Heart left ventricle (tissue), 13 donors: ENCODE measurements at regions not wholly inside any gene's neighbourhood (a gene's known extent, or its start where the extent isn't known, plus 50 kb on each side); places are given as distances from the start of the nearest gene placed in this dataset.

Experiments used
- CTCF ChIP-seq, 12 donors: fragments of 200-600 bp; sonication (generic) in 4 of 12; IDR thresholded peaks; one replicate each; pipeline versions ENCODE4 v1.5.0 to v1.8.0; 2018 to 2022; ENCODE audit warnings: antibody characterized with exemption in 12 of 12, mild to moderate bottlenecking in 5 of 12
- POLR2A ChIP-seq, 2 donors: fragments of 450-650 bp; IDR thresholded peaks; one replicate each; pipeline ENCODE4 v1.6.1; 2017; ENCODE audit warnings: antibody characterized with exemption in 2 of 2, mild to moderate bottlenecking in 2 of 2, moderate library complexity in 2 of 2
- donor health status: ischemic (EF 13 %, LVEDD 7.1; RV severe dilation, severe dysfunction).
- donor health status: DM: no; HTN: yes; CAD: no.
- donor health status: DM: no; HTN: no; CAD: no.
- donor health status: ischemic (EF 25% LVEDD 6.9; RV normal size, moderate dysfunction).
- donor health status: ischemic (EF 25% LVEDD 5.7; RV mildly dilated, moderate dysfunction).
- donor health status: ischemic (EF 35%, LVEDD 5.7; RV mildly dilated, moderate dysfunction).
- donor health status: nonischemic (EF 11% LVEDD 7.7; RV severe dilation, severe dysfunction).
- donor health status: DM: yes; HTN: yes; CAD: no.
- donor health status: PGD.
- donor health status: ischemic (EF 29% LVEDD 5.4; RV normal size, mild dysfunction).
- donor health status: nonischemic (EF 23%, LVEDD 6.1; RV moderate dilation, normal function).

- TF ChIP-seq CTCF (IDR thresholded peaks at IDR 0.05) (no peak), POLR2A (IDR thresholded peaks at IDR 0.05) (no peak)
Observed at GRCh38 chr3:3301476-3301875, 122.0 kb upstream of the CRBN start.
